Right forelimb (tissue), 1 donor: ENCODE measurements at regions not wholly inside any gene's neighbourhood (a gene's known extent, or its start where the extent isn't known, plus 50 kb on each side); places are given as distances from the start of the nearest gene placed in this dataset.

Experiments used
- DNase-seq: peaks from one replicate; pipeline ENCODE4 v3.0.0-alpha.2; 2018

- no peak for DNase-seq
These were observed 150.5 kb upstream of the IQSEC1 start for GRCh38 chr3:13223574-13224237.

GRCh38 chr3:13222891-13223573, 149.8 kb upstream of the IQSEC1 start:
- DNase-seq: no peak

- DNase-seq: no peak
These were observed 148.9 kb upstream of the IQSEC1 start for GRCh38 chr3:13222131-13222530.

GRCh38 chr3:13221491-13222061, 148.3 kb upstream of the IQSEC1 start:
- no peak for DNase-seq

GRCh38 chr3:13220991-13221390, 147.8 kb upstream of the IQSEC1 start:
- no peak for DNase-seq

GRCh38 chr3:13219902-13220296, 146.7 kb upstream of the IQSEC1 start:
- no peak for DNase-seq

- DNase-seq: no peak
These were observed 146.1 kb upstream of the IQSEC1 start for GRCh38 chr3:13219077-13219901.

GRCh38 chr3:13218541-13218908, 145.3 kb upstream of the IQSEC1 start:
- no peak for DNase-seq

GRCh38 chr3:13217736-13218540, 144.7 kb upstream of the IQSEC1 start:
- no peak for DNase-seq

GRCh38 chr3:13217253-13217652, 144.0 kb upstream of the IQSEC1 start:
- no peak for DNase-seq

GRCh38 chr3:13215940-13216546, 142.8 kb upstream of the IQSEC1 start:
- DNase-seq: no peak

GRCh38 chr3:13214847-13215472, 141.7 kb upstream of the IQSEC1 start:
- DNase-seq: no peak

- no peak for DNase-seq
These were observed 140.9 kb upstream of the IQSEC1 start for GRCh38 chr3:13213911-13214846.

- no peak for DNase-seq
These were observed 140.3 kb upstream of the IQSEC1 start for GRCh38 chr3:13213490-13213889.

- no peak for DNase-seq
These were observed 138.5 kb upstream of the IQSEC1 start for GRCh38 chr3:13211605-13212210.

- DNase-seq: no peak
These were observed 137.2 kb upstream of the IQSEC1 start for GRCh38 chr3:13210221-13210975.

- no peak for DNase-seq
These were observed 136.4 kb upstream of the IQSEC1 start for GRCh38 chr3:13209634-13209997.

GRCh38 chr3:13208706-13209633, 135.7 kb upstream of the IQSEC1 start:
- no peak for DNase-seq
